AG04450 (cell line): ENCODE measurements at regions not wholly inside any gene's neighbourhood (a gene's known extent, or its start where the extent isn't known, plus 50 kb on each side); places are given as distances from the start of the nearest gene placed in this dataset.
"Not testable (repeated sequence)": the region's sequence is repeated elsewhere in the genome, so short reads cannot be mapped to it uniquely, and the experiment has no call there.

Experiments
- CTCF ChIA-PET: fragments of 300-600, 350-600 bp; formaldehyde crosslinking; extraction: SDS; loops from one replicate; lab custom pipeline; 2022; ENCODE audit warnings: antibody characterized with exemption, inconsistent platforms; lab: Charles Lee
- POLR2A ChIA-PET: fragments of 350-600 bp; formaldehyde crosslinking; extraction: SDS; loops from one replicate; lab custom pipeline; 2021; ENCODE audit warnings: antibody characterized with exemption, inconsistent platforms; lab: Yijun Ruan, JAX
- DNase-seq: peaks from one replicate; pipeline ENCODE4 v3.0.0-alpha.2; 2011; ENCODE audit warnings: low read depth, low spot score
- H3K27ac ChIP-seq: one replicate; pipeline ENCODE4 v1.5.1; 2012; ENCODE audit warnings: low read depth, low read length, control low read depth
- H3K27me3 ChIP-seq: one replicate; pipeline ENCODE4 v1.6.0; 2012; ENCODE audit warnings: low read length; ENCODE audit not compliant: control insufficient read depth, insufficient read depth
- H3K4me3 ChIP-seq: 2 replicates; pipeline ENCODE4 v1.5.1; 2011; ENCODE audit warnings: mild to moderate bottlenecking, low read depth, low read length, control low read depth
- H3K9me3 ChIP-seq: 2 replicates; pipeline ENCODE4 v1.5.1; 2012; ENCODE audit warnings: low read length; ENCODE audit not compliant: control insufficient read depth, insufficient read depth
- CTCF ChIP-seq: IDR thresholded peaks from 2 replicates; pipeline ENCODE4 v1.5.1; 2011; ENCODE audit warnings: low read depth, low read length, control low read depth, inconsistent platforms

- TF ChIP-seq CTCF, result no peak
- no peaks in the 10 kb centered on the region for H3K27me3 ChIP-seq
- ChIA-PET POLR2A (no interaction called here), CTCF (no interaction called here)
- no peak overlapping the region for H3K4me3 ChIP-seq
- H3K27ac ChIP-seq, result no peak overlapping the region
- no peaks in the 10 kb centered on the region for H3K9me3 ChIP-seq
- DNase-seq, result no peak
Observed at GRCh38 chr4:149910604-149911350, 95.1 kb upstream of the IQCM start.

DNA sequence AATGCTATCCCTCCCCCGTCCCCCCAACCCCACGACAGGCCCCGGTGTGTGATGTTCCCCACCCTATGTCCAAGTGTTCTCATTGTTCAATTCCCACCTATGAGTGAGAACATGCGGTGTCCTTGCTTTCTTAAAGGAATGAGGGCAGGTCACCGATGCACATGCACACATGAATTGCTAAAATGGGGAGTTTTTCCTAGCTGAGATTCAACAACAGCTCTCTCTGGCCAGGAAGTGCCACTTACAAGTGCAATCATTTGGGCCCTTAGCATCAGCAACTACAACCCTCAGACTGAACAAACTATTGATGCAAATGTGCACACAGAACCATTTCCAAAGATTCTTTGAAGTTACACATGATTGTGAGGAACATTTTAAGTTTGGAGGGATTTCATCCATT, 95.7 kb upstream of the IQCM start:
- H3K4me3 ChIP-seq, result no peak overlapping the region
- H3K27me3 ChIP-seq, result no peaks in the 10 kb centered on the region
- H3K27ac ChIP-seq, result no peak overlapping the region
- POLR2A ChIA-PET, result no interaction called here
- CTCF ChIA-PET, result no interaction called here
- H3K9me3 ChIP-seq, result no peaks in the 10 kb centered on the region
- DNase-seq, result no peak
- no peak for TF ChIP-seq CTCF

DNA sequence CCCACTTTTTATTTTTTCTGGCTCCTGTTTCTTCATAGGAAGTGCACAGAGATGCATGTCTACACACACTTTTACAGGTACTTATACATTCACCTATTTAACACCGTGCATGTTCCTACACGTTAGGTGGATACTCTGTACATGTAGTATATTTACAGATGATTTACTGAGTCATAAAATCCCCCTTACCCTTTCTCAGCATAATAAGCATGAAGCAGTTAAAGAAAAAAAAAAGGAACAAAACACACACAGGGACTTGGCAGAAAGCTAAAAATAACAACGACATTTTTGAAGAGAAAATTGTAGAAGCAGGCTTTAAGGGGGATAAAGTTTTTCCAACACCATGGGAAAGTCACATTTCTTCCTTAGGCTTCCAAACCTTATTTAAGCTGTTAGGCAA, 96.4 kb upstream of the IQCM start:
- Histone ChIP-seq H3K27me3 (no peaks in the 10 kb centered on the region), H3K9me3 (no peaks in the 10 kb centered on the region), H3K4me3 (no peak overlapping the region), H3K27ac (no peak overlapping the region)
- no peak for TF ChIP-seq CTCF
- ChIA-PET CTCF (no interaction called here), POLR2A (no interaction called here)
- DNase-seq, result no peak

DNA sequence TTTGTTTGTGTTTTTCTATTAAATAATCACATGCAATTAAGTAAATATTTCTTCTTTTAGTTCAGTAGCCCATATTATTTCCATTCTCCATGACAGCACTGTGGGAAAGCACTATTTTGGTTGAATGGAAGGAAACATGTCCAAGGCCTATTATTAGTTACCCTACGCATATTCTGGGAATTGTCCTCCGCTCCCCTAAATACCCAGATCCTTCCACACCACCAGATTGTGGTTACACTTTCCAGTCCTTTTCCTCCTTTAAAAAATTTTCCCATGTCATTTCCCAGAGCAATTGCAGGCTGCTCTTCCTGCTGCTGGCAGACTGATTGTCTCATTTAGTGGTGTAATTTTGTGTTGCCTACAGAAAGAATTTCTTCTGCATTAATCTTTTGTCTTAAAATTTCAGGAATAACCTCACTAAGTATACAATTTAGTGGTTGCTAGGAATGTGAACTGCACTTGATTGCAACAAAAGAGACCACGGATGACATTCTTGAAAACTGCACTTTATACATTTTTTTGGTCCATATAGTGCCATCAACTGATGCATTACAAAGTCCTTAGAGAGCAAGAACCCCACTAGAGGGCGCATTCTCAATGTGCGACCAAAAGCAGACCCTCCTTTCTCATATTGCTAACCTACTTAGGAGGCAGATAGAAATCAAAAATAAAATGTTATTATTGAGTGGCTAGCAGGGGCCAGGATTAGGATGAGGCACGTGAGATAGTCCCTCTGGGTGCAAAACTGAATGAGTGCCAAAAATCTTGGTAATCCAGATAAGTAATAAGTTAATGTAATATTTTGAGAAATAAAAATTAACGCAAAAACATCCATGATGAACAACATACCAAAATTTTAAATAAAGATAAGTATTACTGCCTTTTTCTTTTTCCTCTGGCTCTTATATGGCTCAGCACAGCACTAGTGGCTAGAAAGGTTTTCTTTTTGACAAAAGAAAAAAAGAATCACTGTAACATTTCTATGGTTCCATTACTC, 98.8 kb upstream of the IQCM start:
- Histone ChIP-seq H3K27me3 (no peaks in the 10 kb centered on the region), H3K9me3 (no peaks in the 10 kb centered on the region), H3K4me3 (no peak overlapping the region), H3K27ac (no peak overlapping the region)
- peak; percentile 88 for TF ChIP-seq CTCF
- DNase-seq, result peak; percentile 32
- CTCF ChIA-PET, result interaction anchor here (0.8 kb wide), 1 partner anchor 953 kb away, joined by 4 read pairs; no protein-coding TSS in a partner anchor
- POLR2A ChIA-PET, result no interaction called here

- CTCF ChIA-PET, result interaction anchor here (0.6 to 0.8 kb wide), 2 partner anchors 262 to 951 kb away, joined by 3 to 4 read pairs; no protein-coding TSS in a partner anchor
- H3K4me3 ChIP-seq, H3K27me3 ChIP-seq, H3K9me3 ChIP-seq, DNase-seq, H3K27ac ChIP-seq, POLR2A ChIA-PET: not testable (repeated sequence)
Observed at GRCh38 chr4:149915735-149916134, 100.1 kb upstream of the IQCM start.
